ENCODE measurements at regions not wholly inside any gene's neighbourhood (a gene's known extent, or its start where the extent isn't known, plus 50 kb on each side); places are given as distances from the start of the nearest gene placed in this dataset.

GRCh38 chr21:28791595-28792282 is 200.9 kb downstream of the LTN1 start (continued):
- TF ChIP-seq VEZF1 (CRISPR knock-in tag; IDR thresholded peaks at IDR 0.05) (peak; percentile 54), SRF (CRISPR knock-in tag; IDR thresholded peaks at IDR 0.05) (peak; percentile 90 to 97), ZEB2 (IDR thresholded peaks at IDR 0.05) (no peak), KLF13 (tag; IDR thresholded peaks at IDR 0.05; ENCODE audit: borderline replicate concordance, low read depth) (peak; percentile 77), ZNF384 (IDR thresholded peaks at IDR 0.05; ENCODE audit: low read depth, low read length) (no peak), ZNF586 (CRISPR knock-in tag; conservative IDR thresholded peaks at IDR 0.05) (no peak), CHD2 (IDR thresholded peaks at IDR 0.05; ENCODE audit: low read depth, low read length) (no peak), ZNF23 (CRISPR knock-in tag; IDR thresholded peaks at IDR 0.05) (peak; percentile 46; the same call in 1 of the 2 replicates), FOSL1 (tag; conservative IDR thresholded peaks at IDR 0.05) (0 out of 2 replicates have a peak, but pooled peaks have one; percentile 13), ZNF76 (CRISPR knock-in tag; IDR thresholded peaks at IDR 0.05; ENCODE audit: borderline replicate concordance) (peak; percentile 70; the same call in 1 of the 2 replicates), RBM25 (IDR thresholded peaks at IDR 0.05; ENCODE audit: low read depth, low read length, severe bottlenecking) (no peak), ZKSCAN3 (CRISPR knock-in tag; IDR thresholded peaks at IDR 0.05) (no peak), ZNF140 (CRISPR knock-in tag; IDR thresholded peaks at IDR 0.05) (no peak), ZNF445 (CRISPR knock-in tag; IDR thresholded peaks at IDR 0.05; ENCODE audit: low read depth) (peak; percentile 80), ZNF583 (CRISPR knock-in tag; IDR thresholded peaks at IDR 0.05) (peak; percentile 95), NFRKB (IDR thresholded peaks at IDR 0.05; ENCODE audit: low read depth) (no peak), RNF2 (IDR thresholded peaks at IDR 0.05) (no peak), ZBTB26 (CRISPR knock-in tag; IDR thresholded peaks at IDR 0.05) (peak; percentile 86; the same call in 1 of the 2 replicates), HMG20A (CRISPR knock-in tag; conservative IDR thresholded peaks at IDR 0.05) (no peak), ZNF232 (CRISPR knock-in tag; IDR thresholded peaks at IDR 0.05) (no peak), ETV1 (tag; conservative IDR thresholded peaks at IDR 0.05; ENCODE audit: low read depth) (0 out of 2 replicates have a peak, but pooled peaks have one; percentile 30), ZNF644 (tag; IDR thresholded peaks at IDR 0.05; ENCODE audit: low read depth) (peak; percentile 92)
- TF ChIP-seq, protein P1, sequence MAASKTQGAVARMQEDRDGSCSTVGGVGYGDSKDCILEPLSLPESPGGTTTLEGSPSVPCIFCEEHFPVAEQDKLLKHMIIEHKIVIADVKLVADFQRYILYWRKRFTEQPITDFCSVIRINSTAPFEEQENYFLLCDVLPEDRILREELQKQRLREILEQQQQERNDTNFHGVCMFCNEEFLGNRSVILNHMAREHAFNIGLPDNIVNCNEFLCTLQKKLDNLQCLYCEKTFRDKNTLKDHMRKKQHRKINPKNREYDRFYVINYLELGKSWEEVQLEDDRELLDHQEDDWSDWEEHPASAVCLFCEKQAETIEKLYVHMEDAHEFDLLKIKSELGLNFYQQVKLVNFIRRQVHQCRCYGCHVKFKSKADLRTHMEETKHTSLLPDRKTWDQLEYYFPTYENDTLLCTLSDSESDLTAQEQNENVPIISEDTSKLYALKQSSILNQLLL (CRISPR knock-in tag; IDR thresholded peaks at IDR 0.05; ENCODE audit: borderline replicate concordance): no peak
- TF ChIP-seq, protein P2, sequence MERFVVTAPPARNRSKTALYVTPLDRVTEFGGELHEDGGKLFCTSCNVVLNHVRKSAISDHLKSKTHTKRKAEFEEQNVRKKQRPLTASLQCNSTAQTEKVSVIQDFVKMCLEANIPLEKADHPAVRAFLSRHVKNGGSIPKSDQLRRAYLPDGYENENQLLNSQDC (CRISPR knock-in tag; IDR thresholded peaks at IDR 0.05): no peak
- TF ChIP-seq, protein P3, sequence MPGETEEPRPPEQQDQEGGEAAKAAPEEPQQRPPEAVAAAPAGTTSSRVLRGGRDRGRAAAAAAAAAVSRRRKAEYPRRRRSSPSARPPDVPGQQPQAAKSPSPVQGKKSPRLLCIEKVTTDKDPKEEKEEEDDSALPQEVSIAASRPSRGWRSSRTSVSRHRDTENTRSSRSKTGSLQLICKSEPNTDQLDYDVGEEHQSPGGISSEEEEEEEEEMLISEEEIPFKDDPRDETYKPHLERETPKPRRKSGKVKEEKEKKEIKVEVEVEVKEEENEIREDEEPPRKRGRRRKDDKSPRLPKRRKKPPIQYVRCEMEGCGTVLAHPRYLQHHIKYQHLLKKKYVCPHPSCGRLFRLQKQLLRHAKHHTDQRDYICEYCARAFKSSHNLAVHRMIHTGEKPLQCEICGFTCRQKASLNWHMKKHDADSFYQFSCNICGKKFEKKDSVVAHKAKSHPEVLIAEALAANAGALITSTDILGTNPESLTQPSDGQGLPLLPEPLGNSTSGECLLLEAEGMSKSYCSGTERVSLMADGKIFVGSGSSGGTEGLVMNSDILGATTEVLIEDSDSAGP (CRISPR knock-in tag; IDR thresholded peaks at IDR 0.05): no peak
